ENCODE measurements at regions not wholly inside any gene's neighbourhood (a gene's known extent, or its start where the extent isn't known, plus 50 kb on each side); places are given as distances from the start of the nearest gene placed in this dataset.

DNA sequence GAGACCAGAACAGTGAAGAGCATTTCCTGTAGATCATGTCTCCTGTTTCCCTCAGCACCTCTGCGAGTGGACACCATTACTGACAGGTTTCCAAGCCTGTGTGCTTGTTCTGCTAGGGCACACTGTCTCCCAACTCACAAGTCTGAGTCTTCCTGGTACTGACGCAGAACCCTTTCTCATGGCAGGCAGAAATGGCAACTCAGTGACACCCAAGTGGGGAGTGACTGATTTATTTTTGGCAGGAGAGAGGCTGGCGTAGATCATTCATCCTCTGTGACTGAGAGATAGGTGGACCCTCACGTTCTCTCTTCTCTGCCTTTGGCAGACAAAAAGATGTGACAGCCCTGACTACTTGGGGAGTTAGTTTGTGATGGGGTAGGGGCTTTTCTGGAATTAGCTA, 183.4 kb downstream of the RFC3 start:
- Mint-ChIP-seq H3K9me3 (no peaks in the 10 kb centered on the region), H3K4me3 (no peak overlapping the region), H3K4me1 (no peaks in the 10 kb centered on the region), H3K36me3 (no peaks in the 10 kb centered on the region), H3K27me3 (peaks cover 2% of the 10 kb centered on the region), H3K27ac (no peak overlapping the region)
- DNase-seq (ENCODE audit: low spot score in 2 of 2) (no peak), ATAC-seq (ENCODE audit: low read depth) (no peak)

DNA sequence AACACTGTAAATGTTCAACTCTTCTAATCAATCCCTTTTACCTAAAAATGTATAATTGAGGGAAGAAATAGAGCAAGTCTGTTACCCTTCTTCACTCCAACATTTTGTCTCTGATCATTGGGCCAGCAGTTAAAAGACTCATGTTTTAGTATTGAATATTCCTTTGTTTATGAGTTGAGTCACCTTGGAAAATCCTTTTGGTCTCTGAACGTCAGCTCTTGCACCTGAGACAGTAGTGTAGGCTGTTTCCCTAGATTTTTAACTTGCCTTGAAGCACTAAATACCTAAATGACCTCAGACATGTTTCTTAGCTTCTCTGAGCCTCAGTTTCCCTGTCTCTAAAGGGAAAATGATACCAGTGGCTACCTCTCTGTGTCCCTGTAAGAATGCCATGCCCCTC, 184.2 kb downstream of the RFC3 start:
- no peaks in the 10 kb centered on the region for H3K4me1 Mint-ChIP-seq
- no peak overlapping the region for H3K4me3 Mint-ChIP-seq
- DNase-seq (ENCODE audit: low spot score in 2 of 2) (no peak), ATAC-seq (ENCODE audit: low read depth) (no peak)
- peaks cover 1% of the 10 kb centered on the region for H3K27me3 Mint-ChIP-seq
- no peaks in the 10 kb centered on the region for H3K36me3 Mint-ChIP-seq
- H3K9me3 Mint-ChIP-seq, result no peaks in the 10 kb centered on the region
- H3K27ac Mint-ChIP-seq, result no peak overlapping the region

- H3K36me3 Mint-ChIP-seq, result no peaks in the 10 kb centered on the region
- ATAC-seq (ENCODE audit: low read depth) (no peak), DNase-seq (ENCODE audit: low spot score in 2 of 2) (no peak)
- no peaks in the 10 kb centered on the region for H3K9me3 Mint-ChIP-seq
- no peak overlapping the region for H3K4me3 Mint-ChIP-seq
- no peaks in the 10 kb centered on the region for H3K4me1 Mint-ChIP-seq
- H3K27ac Mint-ChIP-seq, result no peak overlapping the region
- H3K27me3 Mint-ChIP-seq, result peaks cover 1% of the 10 kb centered on the region
Observed at GRCh38 chr13:34002924-34003323, 185.0 kb downstream of the RFC3 start.

DNA sequence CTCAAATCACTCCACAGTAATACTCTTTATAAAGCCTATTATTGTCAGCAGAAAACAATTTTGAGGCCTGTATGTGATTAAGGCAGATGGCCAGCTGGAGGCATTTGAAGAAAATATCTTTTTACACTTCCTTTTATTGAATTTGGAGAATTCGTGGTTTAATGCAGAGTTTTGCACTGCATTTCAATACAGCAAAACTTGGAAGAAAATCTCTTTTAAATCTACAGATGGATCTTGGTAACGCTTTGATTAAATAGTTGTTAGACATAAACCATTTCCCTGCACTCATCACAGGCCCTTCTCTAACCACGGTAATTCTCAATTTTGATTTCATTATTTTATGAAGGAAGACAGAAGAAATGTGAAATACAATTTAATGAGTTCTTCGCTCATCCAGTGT, 185.7 kb downstream of the RFC3 start:
- no peak for ATAC-seq (ENCODE audit: low read depth)
- no peak overlapping the region for H3K4me3 Mint-ChIP-seq
- H3K27me3 Mint-ChIP-seq, result no peaks in the 10 kb centered on the region
- DNase-seq (ENCODE audit: low spot score in 2 of 2), result no peak
- H3K9me3 Mint-ChIP-seq, result no peaks in the 10 kb centered on the region
- no peak overlapping the region for H3K27ac Mint-ChIP-seq
- no peaks in the 10 kb centered on the region for H3K4me1 Mint-ChIP-seq
- H3K36me3 Mint-ChIP-seq, result no peaks in the 10 kb centered on the region

DNA sequence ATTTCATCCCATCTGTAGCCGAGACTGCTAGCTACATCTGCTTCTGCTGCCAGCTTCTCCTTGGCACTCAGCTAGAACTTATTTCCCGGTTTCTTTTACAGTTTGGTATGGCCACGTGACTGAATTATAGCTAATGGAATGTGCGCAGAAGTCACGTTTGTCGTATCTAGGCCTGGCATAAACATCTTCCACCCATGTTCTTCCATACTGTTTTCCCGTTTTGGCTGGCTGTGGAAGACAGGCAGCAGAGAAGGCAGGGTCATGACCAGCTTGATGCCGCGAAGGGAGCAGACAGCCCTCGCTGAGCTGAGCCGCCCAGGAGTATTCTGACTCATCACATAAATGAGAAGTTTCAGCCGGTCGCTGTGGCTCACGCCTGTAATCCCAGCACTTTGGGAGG, 186.7 kb downstream of the RFC3 start:
- Mint-ChIP-seq H3K27me3 (no peaks in the 10 kb centered on the region), H3K36me3 (no peaks in the 10 kb centered on the region), H3K4me3 (no peak overlapping the region), H3K27ac (no peak overlapping the region), H3K4me1 (no peaks in the 10 kb centered on the region), H3K9me3 (no peaks in the 10 kb centered on the region)
- DNase-seq (ENCODE audit: low spot score in 2 of 2) (no peak), ATAC-seq (ENCODE audit: low read depth) (no peak)

GRCh38 chr13:34006011-34006410, 188.1 kb downstream of the RFC3 start:
- H3K27me3 Mint-ChIP-seq, result no peaks in the 10 kb centered on the region
- DNase-seq (ENCODE audit: low spot score in 2 of 2) (no peak), ATAC-seq (ENCODE audit: low read depth) (no peak)
- H3K9me3 Mint-ChIP-seq, result no peaks in the 10 kb centered on the region
- H3K36me3 Mint-ChIP-seq, result no peaks in the 10 kb centered on the region
- H3K4me3 Mint-ChIP-seq, result no peak overlapping the region
- no peak overlapping the region for H3K27ac Mint-ChIP-seq
- no peaks in the 10 kb centered on the region for H3K4me1 Mint-ChIP-seq

DNA sequence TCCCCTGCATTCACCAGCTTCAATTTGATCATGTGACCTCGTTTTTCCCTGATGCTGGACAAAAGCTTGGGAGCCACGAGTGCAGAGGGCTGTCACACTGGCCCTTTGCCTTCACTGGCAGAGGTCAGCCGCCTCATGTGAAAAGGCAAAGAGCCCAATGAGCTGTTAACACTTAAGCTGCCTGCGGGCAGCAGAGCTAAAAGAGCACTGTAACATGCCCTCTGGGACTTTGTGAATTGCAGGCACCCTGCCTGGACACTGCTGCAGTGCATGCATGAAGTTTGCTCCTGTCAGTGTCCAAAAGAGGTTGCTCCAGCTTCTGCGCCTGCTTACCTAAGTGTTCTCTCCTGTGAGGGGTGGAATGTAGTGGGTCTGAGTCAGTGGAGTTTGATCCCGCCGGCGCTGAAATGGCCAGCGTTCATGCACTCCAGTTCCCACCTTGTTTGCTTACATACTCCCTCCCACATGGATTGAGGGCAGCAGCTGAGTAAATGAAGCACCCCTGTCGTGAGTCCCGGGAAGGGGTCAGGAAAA, 193.7 kb downstream of the RFC3 start:
- Mint-ChIP-seq H3K9me3 (no peaks in the 10 kb centered on the region), H3K4me1 (no peaks in the 10 kb centered on the region), H3K36me3 (no peaks in the 10 kb centered on the region), H3K4me3 (no peak overlapping the region), H3K27me3 (peaks cover 3% of the 10 kb centered on the region), H3K27ac (no peak overlapping the region)
- no peak for ATAC-seq (ENCODE audit: low read depth)
- no peak for DNase-seq (ENCODE audit: low spot score in 2 of 2)

DNA sequence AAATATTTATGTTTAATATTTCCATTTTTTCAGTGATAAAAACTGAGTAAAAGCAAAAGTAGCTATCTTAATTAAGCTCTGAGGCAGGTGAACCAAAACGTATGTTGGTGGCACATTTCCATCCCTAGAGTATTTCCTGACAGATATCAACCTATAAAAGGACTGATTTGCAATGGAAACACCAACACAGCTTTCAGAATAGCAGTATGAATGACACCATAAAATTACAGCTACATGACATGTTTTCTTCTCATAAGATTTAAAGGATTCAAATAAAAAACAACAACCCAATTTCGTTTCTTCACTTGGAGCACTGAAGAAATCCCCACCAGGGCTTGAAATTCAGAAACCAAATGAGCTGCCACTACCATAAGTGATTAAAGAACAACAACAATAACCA, 194.4 kb downstream of the RFC3 start:
- Mint-ChIP-seq H3K36me3 (no peaks in the 10 kb centered on the region), H3K27ac (no peak overlapping the region), H3K27me3 (peaks cover 3% of the 10 kb centered on the region), H3K9me3 (no peaks in the 10 kb centered on the region), H3K4me1 (no peaks in the 10 kb centered on the region), H3K4me3 (no peak overlapping the region)
- ATAC-seq (ENCODE audit: low read depth), result no peak
- no peak for DNase-seq (ENCODE audit: low spot score in 2 of 2)

- Mint-ChIP-seq H3K27me3 (peaks cover 3% of the 10 kb centered on the region), H3K36me3 (no peaks in the 10 kb centered on the region), H3K4me3 (no peak overlapping the region), H3K27ac (no peak overlapping the region), H3K9me3 (no peaks in the 10 kb centered on the region), H3K4me1 (no peaks in the 10 kb centered on the region)
- ATAC-seq (ENCODE audit: low read depth), result no peak
- DNase-seq (ENCODE audit: low spot score in 2 of 2), result no peak
Observed at GRCh38 chr13:34013061-34013460, 195.1 kb downstream of the RFC3 start.

- no peak overlapping the region for H3K27ac Mint-ChIP-seq
- no peak for DNase-seq (ENCODE audit: low spot score in 2 of 2)
- peaks cover 7% of the 10 kb centered on the region for H3K9me3 Mint-ChIP-seq
- H3K4me1 Mint-ChIP-seq, result no peaks in the 10 kb centered on the region
- no peak for ATAC-seq (ENCODE audit: low read depth)
- no peaks in the 10 kb centered on the region for H3K36me3 Mint-ChIP-seq
- H3K27me3 Mint-ChIP-seq, result peaks cover 5% of the 10 kb centered on the region
- H3K4me3 Mint-ChIP-seq, result no peak overlapping the region
Observed at GRCh38 chr13:34017231-34017630, 199.3 kb downstream of the RFC3 start.

- no peak for DNase-seq (ENCODE audit: low spot score in 2 of 2)
- peaks cover 7% of the 10 kb centered on the region for H3K9me3 Mint-ChIP-seq
- no peaks in the 10 kb centered on the region for H3K4me1 Mint-ChIP-seq
- no peaks in the 10 kb centered on the region for H3K36me3 Mint-ChIP-seq
- H3K4me3 Mint-ChIP-seq, result no peak overlapping the region
- no peak for ATAC-seq (ENCODE audit: low read depth)
- peaks cover 5% of the 10 kb centered on the region for H3K27me3 Mint-ChIP-seq
- H3K27ac Mint-ChIP-seq, result no peak overlapping the region
Observed at GRCh38 chr13:34019870-34020269, 201.9 kb downstream of the RFC3 start.

DNA sequence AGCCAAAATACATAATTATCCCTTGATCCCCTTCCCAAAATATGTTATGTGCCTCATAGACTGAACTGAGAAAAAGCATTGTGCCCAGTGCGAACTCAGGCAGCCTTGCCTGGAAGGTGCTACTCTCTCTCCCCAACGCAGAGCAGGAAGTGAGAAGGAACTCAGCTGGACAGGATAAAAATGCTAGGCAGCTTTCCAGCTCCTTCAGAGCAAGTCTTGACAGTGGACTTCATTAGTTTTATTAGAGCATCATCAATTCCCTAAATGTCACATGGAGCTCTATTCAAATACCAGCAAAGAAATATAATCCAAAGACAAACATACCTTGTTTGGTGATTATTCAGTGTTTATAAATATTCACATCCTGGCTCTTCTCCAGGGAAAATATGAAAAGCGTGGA, 202.4 kb downstream of the RFC3 start:
- no peaks in the 10 kb centered on the region for H3K36me3 Mint-ChIP-seq
- no peaks in the 10 kb centered on the region for H3K4me1 Mint-ChIP-seq
- DNase-seq (ENCODE audit: low spot score in 2 of 2) (no peak), ATAC-seq (ENCODE audit: low read depth) (no peak)
- peaks cover 7% of the 10 kb centered on the region for H3K9me3 Mint-ChIP-seq
- no peak overlapping the region for H3K27ac Mint-ChIP-seq
- no peak overlapping the region for H3K4me3 Mint-ChIP-seq
- H3K27me3 Mint-ChIP-seq, result peaks cover 5% of the 10 kb centered on the region

GRCh38 chr13:34021619-34022018, 203.7 kb downstream of the RFC3 start:
- H3K4me1 Mint-ChIP-seq, result no peaks in the 10 kb centered on the region
- no peak overlapping the region for H3K4me3 Mint-ChIP-seq
- no peaks in the 10 kb centered on the region for H3K36me3 Mint-ChIP-seq
- peaks cover 7% of the 10 kb centered on the region for H3K9me3 Mint-ChIP-seq
- ATAC-seq (ENCODE audit: low read depth) (no peak), DNase-seq (ENCODE audit: low spot score in 2 of 2) (no peak)
- peaks cover 2% of the 10 kb centered on the region for H3K27me3 Mint-ChIP-seq
- H3K27ac Mint-ChIP-seq, result no peak overlapping the region

DNA sequence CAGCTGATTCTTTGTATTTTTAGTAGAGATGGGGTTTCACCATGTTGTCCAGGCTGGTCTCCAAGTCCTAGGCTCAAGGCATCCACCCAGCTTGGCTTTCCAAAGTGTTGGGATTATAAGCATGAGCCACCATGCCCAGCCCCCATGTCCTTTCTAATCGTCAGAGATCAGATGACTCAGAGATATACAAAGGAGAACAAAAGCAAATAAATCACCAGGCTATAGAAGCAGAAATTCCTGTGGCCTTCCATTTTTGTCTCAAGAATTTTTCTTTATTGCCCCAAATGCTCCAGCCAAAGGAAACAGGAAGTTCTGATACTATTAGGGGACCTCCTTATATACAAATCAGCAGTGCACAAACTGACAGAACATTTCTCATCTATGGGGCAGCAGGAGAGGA, 207.8 kb downstream of the RFC3 start:
- ATAC-seq (ENCODE audit: low read depth) (no peak), DNase-seq (ENCODE audit: low spot score in 2 of 2) (no peak)
- Mint-ChIP-seq H3K27me3 (no peaks in the 10 kb centered on the region), H3K36me3 (no peaks in the 10 kb centered on the region), H3K9me3 (peaks cover 7% of the 10 kb centered on the region), H3K27ac (no peak overlapping the region), H3K4me1 (no peaks in the 10 kb centered on the region), H3K4me3 (no peak overlapping the region)

DNA sequence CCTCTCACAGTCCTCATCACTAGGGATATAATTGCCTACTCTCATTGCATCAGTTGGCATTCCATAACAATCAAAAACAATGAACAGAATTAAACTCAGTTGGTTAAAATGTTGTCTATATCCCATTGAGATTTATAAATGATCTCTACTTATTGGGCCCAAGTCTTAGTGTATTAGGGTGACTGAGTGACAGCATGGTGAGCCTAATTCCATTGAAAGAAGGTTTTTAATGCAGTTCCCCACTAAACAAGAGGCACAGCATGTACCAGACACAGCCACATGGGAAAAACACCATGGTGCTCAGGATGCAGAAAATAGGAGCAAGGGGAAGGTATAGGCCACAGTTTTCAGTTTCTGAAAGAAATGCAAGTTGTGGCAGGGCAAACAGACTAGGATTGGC, 208.4 kb downstream of the RFC3 start:
- ATAC-seq (ENCODE audit: low read depth) (no peak), DNase-seq (ENCODE audit: low spot score in 2 of 2) (no peak)
- Mint-ChIP-seq H3K27ac (no peak overlapping the region), H3K4me3 (no peak overlapping the region), H3K27me3 (no peaks in the 10 kb centered on the region), H3K36me3 (no peaks in the 10 kb centered on the region), H3K4me1 (no peaks in the 10 kb centered on the region), H3K9me3 (peaks cover 7% of the 10 kb centered on the region)

Measured in memory B cell (primary cell).